Spinal cord (tissue), 9 donors: ENCODE measurements at regions not wholly inside any gene's neighbourhood (a gene's known extent, or its start where the extent isn't known, plus 50 kb on each side); places are given as distances from the start of the nearest gene placed in this dataset.

Experiments
- DNase-seq, 6 donors: peaks; one replicate each; pipeline versions ENCODE4 v3.0.0 to v3.0.0-alpha.2; 2013 to 2015; ENCODE audit warnings: low spot score in 6 of 6, low read depth in 4 of 6
- H3K27ac ChIP-seq: one replicate; pipeline ENCODE4 v1.5.1; 2013; ENCODE audit warnings: low read depth, low read length, control low read depth
- H3K27me3 ChIP-seq: one replicate; pipeline ENCODE4 v1.6.1; 2013; ENCODE audit warnings: low read length; ENCODE audit not compliant: control insufficient read depth, insufficient read depth
- H3K36me3 ChIP-seq: one replicate; pipeline ENCODE4 v1.6.1; 2013; ENCODE audit warnings: low read length; ENCODE audit not compliant: control insufficient read depth, insufficient read depth
- H3K4me1 ChIP-seq: one replicate; pipeline ENCODE4 v1.6.1; 2013; ENCODE audit warnings: low read length; ENCODE audit not compliant: control insufficient read depth, insufficient read depth
- H3K4me3 ChIP-seq: one replicate; pipeline ENCODE4 v1.5.1; 2013; ENCODE audit warnings: low read depth, low read length, control low read depth
- H3K9me3 ChIP-seq: one replicate; pipeline ENCODE4 v1.6.1; 2013; ENCODE audit warnings: low read length; ENCODE audit not compliant: control insufficient read depth, insufficient read depth
- WGBS: methylation state at CpG from one replicate; pipeline ENCODE4 v1.1.5; 2013; ENCODE audit warnings: missing lambda C conversion rate; ENCODE audit not compliant: insufficient coverage; 5-methylcytosine and 5-hydroxymethylcytosine counted together
- donor health status: healthy.

GRCh38 chr2:237170020-237170419 lies 84.3 kb downstream of the COPS8 start:
- H3K4me3 ChIP-seq: no peak overlapping the region
- no peak overlapping the region for H3K27ac ChIP-seq
- H3K27me3 ChIP-seq: no peaks in the 10 kb centered on the region
- H3K9me3 ChIP-seq: peaks cover 7% of the 10 kb centered on the region
- no peaks in the 10 kb centered on the region for H3K36me3 ChIP-seq
- H3K4me1 ChIP-seq: no peaks in the 10 kb centered on the region
- no peak for DNase-seq
- 67% methylated on average over 1 of the region's 1 CpG for WGBS

- H3K4me1 ChIP-seq: no peaks in the 10 kb centered on the region
- peaks cover 7% of the 10 kb centered on the region for H3K9me3 ChIP-seq
- peak in 2 of 6 donors; percentile 25 to 70 for DNase-seq
- no peaks in the 10 kb centered on the region for H3K36me3 ChIP-seq
- 60% methylated on average over 4 of the region's 8 CpGs for WGBS
- no peak overlapping the region for H3K4me3 ChIP-seq
- H3K27ac ChIP-seq: peak overlapping the region; percentile 42
- H3K27me3 ChIP-seq: no peaks in the 10 kb centered on the region
Measured at GRCh38 chr2:237171396-237171795, 85.7 kb downstream of the COPS8 start.

GRCh38 chr2:237171881-237172280 lies 86.2 kb downstream of the COPS8 start:
- H3K27ac ChIP-seq: peak overlapping the region; percentile 42
- peaks cover 7% of the 10 kb centered on the region for H3K9me3 ChIP-seq
- no peaks in the 10 kb centered on the region for H3K36me3 ChIP-seq
- no peaks in the 10 kb centered on the region for H3K4me1 ChIP-seq
- no CpG with 5 or more reads among the region's 4 CpGs for WGBS
- H3K4me3 ChIP-seq: no peak overlapping the region
- no peak for DNase-seq
- no peaks in the 10 kb centered on the region for H3K27me3 ChIP-seq

- no peaks in the 10 kb centered on the region for H3K4me1 ChIP-seq
- peaks cover 2% of the 10 kb centered on the region for H3K9me3 ChIP-seq
- H3K36me3 ChIP-seq: no peaks in the 10 kb centered on the region
- H3K27ac ChIP-seq: no peak overlapping the region
- WGBS: no CpG with 5 or more reads among the region's 1 CpG
- H3K27me3 ChIP-seq: no peaks in the 10 kb centered on the region
- no peak for DNase-seq
- H3K4me3 ChIP-seq: no peak overlapping the region
Measured at GRCh38 chr2:237177052-237177451, 91.4 kb downstream of the COPS8 start.

GRCh38 chr2:237177986-237178385 lies 92.3 kb downstream of the COPS8 start:
- no peak for DNase-seq
- H3K27me3 ChIP-seq: no peaks in the 10 kb centered on the region
- peaks cover 2% of the 10 kb centered on the region for H3K9me3 ChIP-seq
- H3K4me3 ChIP-seq: no peak overlapping the region
- H3K27ac ChIP-seq: no peak overlapping the region
- H3K4me1 ChIP-seq: no peaks in the 10 kb centered on the region
- WGBS: no CpG with 5 or more reads among the region's 2 CpGs
- no peaks in the 10 kb centered on the region for H3K36me3 ChIP-seq

- no peak overlapping the region for H3K4me3 ChIP-seq
- peaks cover 2% of the 10 kb centered on the region for H3K9me3 ChIP-seq
- H3K4me1 ChIP-seq: no peaks in the 10 kb centered on the region
- no peak overlapping the region for H3K27ac ChIP-seq
- no peak for DNase-seq
- WGBS: 90% methylated on average over 2 of the region's 6 CpGs
- no peaks in the 10 kb centered on the region for H3K36me3 ChIP-seq
- no peaks in the 10 kb centered on the region for H3K27me3 ChIP-seq
Measured at GRCh38 chr2:237178396-237178795, 92.7 kb downstream of the COPS8 start.

- 100% methylated on average over 4 of the region's 5 CpGs for WGBS
- Histone ChIP-seq H3K9me3 (peaks cover 2% of the 10 kb centered on the region), H3K27ac (no peak overlapping the region), H3K27me3 (no peaks in the 10 kb centered on the region), H3K4me1 (no peaks in the 10 kb centered on the region), H3K4me3 (no peak overlapping the region), H3K36me3 (no peaks in the 10 kb centered on the region)
- no peak for DNase-seq
Measured at GRCh38 chr2:237179161-237179560, 93.5 kb downstream of the COPS8 start.

- no peaks in the 10 kb centered on the region for H3K4me1 ChIP-seq
- H3K27ac ChIP-seq: no peak overlapping the region
- H3K36me3 ChIP-seq: no peaks in the 10 kb centered on the region
- WGBS: 70% methylated on average over 3 of the region's 5 CpGs
- no peak for DNase-seq
- no peak overlapping the region for H3K4me3 ChIP-seq
- H3K27me3 ChIP-seq: no peaks in the 10 kb centered on the region
- no peaks in the 10 kb centered on the region for H3K9me3 ChIP-seq
Measured at GRCh38 chr2:237180187-237180586, 94.5 kb downstream of the COPS8 start.

GRCh38 chr2:237180987-237181386 lies 95.3 kb downstream of the COPS8 start:
- Histone ChIP-seq H3K4me1 (no peaks in the 10 kb centered on the region), H3K36me3 (no peaks in the 10 kb centered on the region), H3K4me3 (no peak overlapping the region), H3K27ac (no peak overlapping the region), H3K9me3 (no peaks in the 10 kb centered on the region), H3K27me3 (no peaks in the 10 kb centered on the region)
- no peak for DNase-seq
- WGBS: 100% methylated on average over 1 of the region's 2 CpGs

GRCh38 chr2:237181844-237182243 lies 96.2 kb downstream of the COPS8 start:
- no peak overlapping the region for H3K4me3 ChIP-seq
- no peaks in the 10 kb centered on the region for H3K4me1 ChIP-seq
- H3K36me3 ChIP-seq: no peaks in the 10 kb centered on the region
- H3K27me3 ChIP-seq: no peaks in the 10 kb centered on the region
- 75% methylated on average over 2 of the region's 4 CpGs for WGBS
- no peak overlapping the region for H3K27ac ChIP-seq
- no peaks in the 10 kb centered on the region for H3K9me3 ChIP-seq
- DNase-seq: no peak
